Suprapubic skin (tissue), 3 donors: ENCODE measurements at regions not wholly inside any gene's neighbourhood (a gene's known extent, or its start where the extent isn't known, plus 50 kb on each side); places are given as distances from the start of the nearest gene placed in this dataset.

ENCODE experiments used
- POLR2AphosphoS5 ChIP-seq, 3 donors: sonication (generic); formaldehyde crosslinking; IDR thresholded peaks; one replicate each; pipeline ENCODE4 v1.6.1; 2017; ENCODE audit warnings: antibody characterized with exemption in 3 of 3
- TF ChIP-seq, protein P1 (sequence below), 2 donors: fragments of 200-600 bp in 1 of 2; fragments of 450-650 bp in 1 of 2; sonication (generic) in 1 of 2; IDR thresholded peaks; one replicate each; pipeline ENCODE4 v1.5.1; 2016 to 2019; ENCODE audit warnings: antibody characterized with exemption in 2 of 2, mild to moderate bottlenecking in 1 of 2, moderate library complexity in 1 of 2

DNA sequence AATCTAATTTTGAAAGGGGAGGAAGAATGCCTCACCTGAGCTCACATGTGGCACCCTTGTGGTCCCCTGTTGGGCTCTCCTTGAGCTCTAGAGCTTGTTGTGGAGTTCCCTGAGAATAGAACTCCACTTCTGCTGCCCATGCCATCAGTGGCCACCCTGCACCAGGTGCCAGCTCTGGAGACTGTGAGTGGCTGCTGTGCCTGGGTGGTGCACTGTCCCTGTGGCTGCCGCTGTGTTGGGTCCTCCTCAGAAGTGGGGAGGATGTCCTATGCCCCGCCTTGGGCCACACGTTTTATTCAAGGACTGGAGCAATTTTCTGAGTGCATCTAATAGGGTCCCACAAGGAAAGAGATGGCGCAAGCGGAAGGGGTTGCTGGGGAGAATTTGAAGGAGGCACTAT lies 67.9 kb upstream of the MAP3K7 start:
- no peak for TF ChIP-seq POLR2AphosphoS5 (IDR thresholded peaks at IDR 0.05)
- TF ChIP-seq, protein P1, sequence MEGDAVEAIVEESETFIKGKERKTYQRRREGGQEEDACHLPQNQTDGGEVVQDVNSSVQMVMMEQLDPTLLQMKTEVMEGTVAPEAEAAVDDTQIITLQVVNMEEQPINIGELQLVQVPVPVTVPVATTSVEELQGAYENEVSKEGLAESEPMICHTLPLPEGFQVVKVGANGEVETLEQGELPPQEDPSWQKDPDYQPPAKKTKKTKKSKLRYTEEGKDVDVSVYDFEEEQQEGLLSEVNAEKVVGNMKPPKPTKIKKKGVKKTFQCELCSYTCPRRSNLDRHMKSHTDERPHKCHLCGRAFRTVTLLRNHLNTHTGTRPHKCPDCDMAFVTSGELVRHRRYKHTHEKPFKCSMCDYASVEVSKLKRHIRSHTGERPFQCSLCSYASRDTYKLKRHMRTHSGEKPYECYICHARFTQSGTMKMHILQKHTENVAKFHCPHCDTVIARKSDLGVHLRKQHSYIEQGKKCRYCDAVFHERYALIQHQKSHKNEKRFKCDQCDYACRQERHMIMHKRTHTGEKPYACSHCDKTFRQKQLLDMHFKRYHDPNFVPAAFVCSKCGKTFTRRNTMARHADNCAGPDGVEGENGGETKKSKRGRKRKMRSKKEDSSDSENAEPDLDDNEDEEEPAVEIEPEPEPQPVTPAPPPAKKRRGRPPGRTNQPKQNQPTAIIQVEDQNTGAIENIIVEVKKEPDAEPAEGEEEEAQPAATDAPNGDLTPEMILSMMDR (IDR thresholded peaks at IDR 0.05) = no peak
